Uterus (tissue), 2 donors: ENCODE measurements at regions not wholly inside any gene's neighbourhood (a gene's known extent, or its start where the extent isn't known, plus 50 kb on each side); places are given as distances from the start of the nearest gene placed in this dataset.

Source experiments
- CTCF ChIP-seq, 4 experiments: fragments of 200-600 bp in 2 of 4; fragments of 450-650 bp in 2 of 4; sonication (generic) in 2 of 4; IDR thresholded peaks; one replicate each; pipeline ENCODE4 v1.5.1; 2016 to 2019; ENCODE audit warnings: antibody characterized with exemption in 4 of 4, mild to moderate bottlenecking in 2 of 4, moderate library complexity in 1 of 4
- POLR2A ChIP-seq, 2 donors: fragments of 450-650 bp; IDR thresholded peaks; one replicate each; pipeline ENCODE4 v1.6.1; 2016; ENCODE audit warnings: antibody characterized with exemption in 2 of 2, mild to moderate bottlenecking in 1 of 2, moderate library complexity in 1 of 2

DNA sequence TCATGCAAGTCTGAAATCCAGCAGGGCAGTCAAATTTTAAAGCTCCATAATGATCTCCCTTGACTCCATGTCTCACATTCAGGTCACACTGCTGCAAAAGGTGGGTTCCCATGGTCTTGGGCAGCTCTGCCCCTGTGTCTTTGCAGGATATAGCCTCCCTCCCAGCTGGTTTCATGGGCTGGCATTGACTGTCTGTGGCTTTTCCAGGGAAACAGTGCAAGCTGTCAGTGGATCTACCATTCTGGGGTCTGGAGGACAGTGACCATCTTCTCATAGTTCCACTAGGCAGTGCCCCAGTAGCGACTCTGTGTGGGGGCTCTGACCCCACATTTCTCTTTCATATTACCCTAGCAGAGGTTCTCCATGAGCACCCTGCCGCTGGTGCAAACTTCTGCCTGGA is 220.6 kb upstream of the COPS8 start:
- TF ChIP-seq POLR2A (IDR thresholded peaks at IDR 0.05) (no peak), CTCF (IDR thresholded peaks at IDR 0.05) (no peak)
